ENCODE measurements at regions not wholly inside any gene's neighbourhood (a gene's known extent, or its start where the extent isn't known, plus 50 kb on each side); places are given as distances from the start of the nearest gene placed in this dataset.

DNA sequence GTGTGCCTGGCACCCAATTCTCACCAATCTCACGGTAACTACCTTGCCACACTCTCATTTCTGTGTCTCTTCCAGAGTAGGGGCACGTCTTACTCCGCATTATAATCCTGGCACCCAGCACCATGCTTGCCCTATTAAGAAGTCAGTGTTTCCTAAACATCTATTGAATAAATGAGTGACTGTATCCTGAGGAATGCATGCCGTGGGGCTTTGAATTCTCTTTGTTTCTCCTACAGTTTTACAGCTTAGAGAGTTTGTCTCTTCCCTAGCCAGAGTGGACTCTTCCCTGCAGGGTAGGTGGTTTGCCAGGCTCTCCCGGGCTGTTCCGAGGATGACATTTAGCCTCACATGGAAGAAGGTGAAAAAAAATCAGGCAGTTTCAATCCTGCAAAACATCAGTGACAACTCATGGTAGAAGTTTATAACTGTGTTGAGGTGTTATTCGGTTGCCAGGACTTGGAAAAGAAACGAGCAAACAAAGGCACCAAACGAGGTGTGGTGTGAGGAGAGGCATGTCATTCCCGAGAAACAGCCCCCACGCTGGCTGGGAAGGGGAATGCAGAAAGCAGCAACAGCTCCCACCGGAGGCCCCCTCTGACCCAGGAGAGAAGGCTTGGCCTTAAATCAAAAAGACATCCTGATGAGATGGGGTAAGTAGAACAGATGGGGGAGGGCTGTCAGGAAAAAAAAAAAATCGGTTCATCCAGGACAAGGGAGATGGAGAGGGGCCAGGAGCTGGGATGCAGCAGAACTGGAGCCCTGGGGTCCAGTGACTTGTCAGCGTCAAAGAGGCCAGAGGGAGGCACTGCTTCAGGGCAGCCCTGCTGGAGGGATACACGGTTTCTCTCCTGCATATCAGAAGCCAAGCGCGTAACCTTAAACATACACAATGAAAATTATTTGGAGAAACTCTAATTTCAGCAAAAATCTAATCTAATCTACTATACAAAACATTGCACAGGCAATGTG lies 168.4 kb upstream of the ARRDC4 start:
- 42 to 43% methylated on average over 17 of the region's 17 CpGs for WGBS, 2 donors
- Histone ChIP-seq H3K4me3 (no peak overlapping the region), H3K27me3 (no peaks in the 10 kb centered on the region), H3K9me3 (peaks cover 0 to 4% (median 0%) of the 10 kb centered on the region in 4 donors), H3K27ac (no peak overlapping the region), H3K36me3 (no peaks in the 10 kb centered on the region), H3K4me1 (no peaks in the 10 kb centered on the region)
- TF ChIP-seq EP300 (IDR thresholded peaks at IDR 0.05), result no peak
- TF ChIP-seq, protein P1, sequence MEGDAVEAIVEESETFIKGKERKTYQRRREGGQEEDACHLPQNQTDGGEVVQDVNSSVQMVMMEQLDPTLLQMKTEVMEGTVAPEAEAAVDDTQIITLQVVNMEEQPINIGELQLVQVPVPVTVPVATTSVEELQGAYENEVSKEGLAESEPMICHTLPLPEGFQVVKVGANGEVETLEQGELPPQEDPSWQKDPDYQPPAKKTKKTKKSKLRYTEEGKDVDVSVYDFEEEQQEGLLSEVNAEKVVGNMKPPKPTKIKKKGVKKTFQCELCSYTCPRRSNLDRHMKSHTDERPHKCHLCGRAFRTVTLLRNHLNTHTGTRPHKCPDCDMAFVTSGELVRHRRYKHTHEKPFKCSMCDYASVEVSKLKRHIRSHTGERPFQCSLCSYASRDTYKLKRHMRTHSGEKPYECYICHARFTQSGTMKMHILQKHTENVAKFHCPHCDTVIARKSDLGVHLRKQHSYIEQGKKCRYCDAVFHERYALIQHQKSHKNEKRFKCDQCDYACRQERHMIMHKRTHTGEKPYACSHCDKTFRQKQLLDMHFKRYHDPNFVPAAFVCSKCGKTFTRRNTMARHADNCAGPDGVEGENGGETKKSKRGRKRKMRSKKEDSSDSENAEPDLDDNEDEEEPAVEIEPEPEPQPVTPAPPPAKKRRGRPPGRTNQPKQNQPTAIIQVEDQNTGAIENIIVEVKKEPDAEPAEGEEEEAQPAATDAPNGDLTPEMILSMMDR (IDR thresholded peaks at IDR 0.05), result no peak
- no peak for TF ChIP-seq POLR2A (IDR thresholded peaks at IDR 0.05)
- DNase-seq (ENCODE audit: low spot score in 2 of 2), result no peak

DNA sequence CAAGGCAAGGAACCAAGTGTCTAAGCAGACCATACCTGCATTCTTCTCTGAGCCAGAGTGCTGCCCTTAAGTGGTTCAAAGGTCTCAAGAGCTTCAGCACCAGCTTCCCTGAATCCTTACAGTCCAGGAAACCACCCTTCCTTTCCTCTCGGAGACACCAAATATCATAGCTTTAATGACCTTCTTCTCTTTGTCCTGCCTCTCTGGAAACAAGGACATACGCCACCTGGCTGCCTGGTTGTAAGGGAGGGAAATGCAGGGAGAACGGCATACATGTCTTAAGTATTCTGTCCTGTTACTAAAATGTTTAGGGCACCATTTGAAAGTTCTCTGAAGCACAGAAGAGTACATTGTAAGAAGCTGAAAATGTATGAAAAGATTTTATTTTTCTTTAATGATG lies 155.6 kb upstream of the ARRDC4 start:
- WGBS, 2 donors, result 79 to 82% methylated on average over 3 of the region's 3 CpGs
- no peaks in the 10 kb centered on the region for H3K36me3 ChIP-seq
- H3K9me3 ChIP-seq, result peaks cover 0 to 3% (median 0%) of the 10 kb centered on the region in 4 donors
- H3K27ac ChIP-seq, result no peak overlapping the region
- H3K4me3 ChIP-seq, result no peak overlapping the region
- H3K4me1 ChIP-seq, result no peaks in the 10 kb centered on the region
- H3K27me3 ChIP-seq, result no peaks in the 10 kb centered on the region
- TF ChIP-seq EP300 (IDR thresholded peaks at IDR 0.05) (no peak), POLR2A (IDR thresholded peaks at IDR 0.05) (no peak)
- TF ChIP-seq, protein P1 (IDR thresholded peaks at IDR 0.05), result no peak
- no peak for DNase-seq (ENCODE audit: low spot score in 2 of 2)

DNA sequence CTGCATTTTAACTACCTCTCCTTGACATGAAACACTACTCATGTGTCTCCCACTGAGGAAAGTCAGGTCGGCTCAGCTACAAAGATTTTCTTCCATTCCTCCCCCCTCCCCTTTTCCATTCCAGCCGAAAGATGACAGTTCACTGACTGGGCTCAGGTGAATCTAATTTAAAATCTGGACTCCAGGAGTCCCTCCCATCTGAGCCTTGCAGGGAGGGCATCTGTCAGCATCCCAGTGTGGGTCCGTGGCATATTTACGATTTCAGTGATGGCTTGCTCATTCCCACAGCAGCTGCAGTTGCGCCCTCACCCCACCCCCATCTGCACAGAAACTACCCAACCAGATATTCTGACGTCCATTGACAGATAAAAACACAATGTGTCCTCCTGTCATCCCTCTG lies 153.7 kb upstream of the ARRDC4 start:
- H3K9me3 ChIP-seq, result peaks cover 0 to 15% (median 0%) of the 10 kb centered on the region in 4 donors
- no peak for DNase-seq (ENCODE audit: low spot score in 2 of 2)
- no peak overlapping the region for H3K4me3 ChIP-seq
- WGBS, 2 donors, result 62 to 72% methylated on average over 6 of the region's 6 CpGs
- no peak overlapping the region for H3K27ac ChIP-seq
- no peaks in the 10 kb centered on the region for H3K27me3 ChIP-seq
- TF ChIP-seq, protein P1 (IDR thresholded peaks at IDR 0.05), result no peak
- TF ChIP-seq POLR2A (IDR thresholded peaks at IDR 0.05) (no peak), EP300 (IDR thresholded peaks at IDR 0.05) (no peak)
- H3K36me3 ChIP-seq, result no peaks in the 10 kb centered on the region
- no peaks in the 10 kb centered on the region for H3K4me1 ChIP-seq

DNA sequence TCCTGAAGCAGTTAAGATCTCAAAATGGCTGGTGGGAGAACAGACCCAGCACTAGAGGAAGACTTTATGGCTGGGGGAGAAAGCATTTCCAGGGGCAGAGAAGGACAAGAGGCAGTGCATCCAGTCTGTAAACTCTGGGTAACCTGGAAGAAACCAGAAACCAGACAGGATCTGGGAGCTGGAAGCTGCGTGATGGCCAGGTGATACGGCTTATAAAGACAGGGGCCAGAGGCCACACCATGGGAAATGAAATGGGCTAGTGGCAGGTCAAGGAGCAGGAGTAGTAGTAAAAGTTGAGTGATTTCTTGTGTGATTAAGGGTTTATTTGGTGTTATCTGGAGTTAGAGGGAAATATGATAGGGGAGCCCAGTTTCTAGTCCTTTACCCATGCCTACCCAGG lies 144.7 kb upstream of the ARRDC4 start:
- peaks cover 0 to 15% (median 0%) of the 10 kb centered on the region in 4 donors for H3K9me3 ChIP-seq
- no peaks in the 10 kb centered on the region for H3K4me1 ChIP-seq
- no peak overlapping the region for H3K27ac ChIP-seq
- no peaks in the 10 kb centered on the region for H3K36me3 ChIP-seq
- no peak for DNase-seq (ENCODE audit: low spot score in 2 of 2)
- 71 to 73% methylated on average over 2 of the region's 2 CpGs for WGBS, 2 donors
- no peak overlapping the region for H3K4me3 ChIP-seq
- H3K27me3 ChIP-seq, result no peaks in the 10 kb centered on the region
- TF ChIP-seq EP300 (IDR thresholded peaks at IDR 0.05) (no peak), POLR2A (IDR thresholded peaks at IDR 0.05) (no peak)
- TF ChIP-seq, protein P1 (IDR thresholded peaks at IDR 0.05), result no peak

DNA sequence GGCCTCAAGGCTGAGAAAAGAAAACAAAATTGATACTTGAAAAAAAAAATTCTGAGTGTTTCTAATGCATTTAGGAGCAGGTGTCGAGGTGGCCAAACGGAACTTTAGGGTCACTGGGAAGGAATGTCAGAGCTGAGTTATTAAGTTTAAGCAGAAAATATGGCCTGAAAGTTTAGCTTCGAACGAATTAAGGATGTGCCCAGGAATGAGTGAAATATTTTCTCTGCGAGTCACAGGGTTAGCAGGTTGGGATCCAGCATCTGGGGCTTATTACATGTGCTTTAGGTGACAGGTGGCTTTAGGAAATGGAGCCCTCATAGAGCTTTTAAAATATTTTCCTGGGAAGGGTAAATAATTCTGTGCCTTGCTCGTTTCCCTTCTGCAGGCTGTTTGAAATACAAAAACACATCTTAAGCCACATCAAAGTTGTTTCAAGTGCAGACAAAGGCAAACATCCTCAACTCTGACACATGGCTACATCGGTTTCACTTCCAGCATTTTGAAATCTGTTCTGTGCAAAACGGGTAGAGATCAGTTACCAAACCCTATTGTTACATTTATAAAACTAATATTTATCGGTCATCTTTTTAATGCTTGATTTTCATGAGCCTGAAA lies 143.1 kb upstream of the ARRDC4 start:
- Histone ChIP-seq H3K4me3 (no peak overlapping the region), H3K9me3 (peaks cover 0 to 6% (median 0%) of the 10 kb centered on the region in 4 donors), H3K4me1 (no peaks in the 10 kb centered on the region), H3K27me3 (no peaks in the 10 kb centered on the region), H3K36me3 (no peaks in the 10 kb centered on the region), H3K27ac (no peak overlapping the region)
- 48 to 54% methylated on average over 9 of the region's 9 CpGs for WGBS, 2 donors
- TF ChIP-seq POLR2A (IDR thresholded peaks at IDR 0.05) (no peak), EP300 (IDR thresholded peaks at IDR 0.05) (no peak)
- TF ChIP-seq, protein P1 (IDR thresholded peaks at IDR 0.05), result no peak
- no peak for DNase-seq (ENCODE audit: low spot score in 2 of 2)

Data from tibial nerve (tissue), 4 donors.